ENCODE measurements at regions not wholly inside any gene's neighbourhood (a gene's known extent, or its start where the extent isn't known, plus 50 kb on each side); places are given as distances from the start of the nearest gene placed in this dataset.

DNA sequence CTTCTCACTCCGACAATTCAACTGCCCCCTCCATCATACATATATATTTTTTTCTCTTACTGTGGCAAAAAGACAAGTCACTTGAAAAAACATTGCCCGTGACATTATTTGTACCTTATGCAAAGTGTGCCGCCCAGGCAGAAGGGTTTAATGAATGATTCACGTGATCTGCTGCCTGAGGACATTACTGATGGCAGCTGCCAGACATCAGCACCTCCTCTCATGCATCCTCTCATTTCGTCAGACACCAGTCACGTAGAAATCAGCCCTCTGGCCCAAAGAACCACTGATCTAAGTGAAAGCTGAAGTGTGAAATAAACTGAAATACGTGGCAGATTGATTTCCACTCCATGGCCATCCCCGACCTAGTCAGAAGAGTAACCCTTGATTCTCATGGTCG lies 218.8 kb upstream of the PDE10A start:
- no peak for DNase-seq (ENCODE audit: low spot score)
- H2AFZ ChIP-seq (ENCODE audit: low read length), result no peak overlapping the region
- no peaks in the 10 kb centered on the region for H4K20me1 ChIP-seq (ENCODE audit: insufficient read depth, low read length)
- no peaks in the 10 kb centered on the region for H3K36me3 ChIP-seq (replicated peaks in 1 of 2; ENCODE audit: control insufficient read depth in 1 of 2, insufficient read depth in 2 of 2, low read length in 2 of 2)
- no peak overlapping the region for H3K4me2 ChIP-seq (ENCODE audit: low read depth, low read length)
- no TSS peak for BruUV-seq (replicated peaks)
- in situ Hi-C loops (cut with HindIII; ENCODE audit: extremely low pct_ligation_motif_present, low pct_unique_long_range_greater_than_20kb), result no loop called here
- no peak for FAIRE-seq
- no peak overlapping the region for H3K27ac ChIP-seq (ENCODE audit: extremely low read length, insufficient read depth, low read length)
- 3% methylated on average over 9 of the region's 9 CpGs for WGBS (ENCODE audit: low lambda C conversion rate)
- H3K4me1 ChIP-seq (ENCODE audit: insufficient read depth, low read length), result no peaks in the 10 kb centered on the region
- no peaks in the 10 kb centered on the region; a peak in 2 of 5 replicates for H3K27me3 ChIP-seq (ENCODE audit: control insufficient read depth in 1 of 2, insufficient read depth in 2 of 2, low read length in 2 of 2)
- intact Hi-C loops (cut with micrococcal nuclease; ENCODE audit: unreplicated experiment), result no loop called here
- no peak overlapping the region for H3K9ac ChIP-seq (ENCODE audit: insufficient read depth, low read depth, low read length)
- TF ChIP-seq ATF7-NPFF (CRISPR knock-in tag; IDR thresholded peaks at IDR 0.05; ENCODE audit: low read depth), result no peak
- TF ChIP-seq, protein P1, sequence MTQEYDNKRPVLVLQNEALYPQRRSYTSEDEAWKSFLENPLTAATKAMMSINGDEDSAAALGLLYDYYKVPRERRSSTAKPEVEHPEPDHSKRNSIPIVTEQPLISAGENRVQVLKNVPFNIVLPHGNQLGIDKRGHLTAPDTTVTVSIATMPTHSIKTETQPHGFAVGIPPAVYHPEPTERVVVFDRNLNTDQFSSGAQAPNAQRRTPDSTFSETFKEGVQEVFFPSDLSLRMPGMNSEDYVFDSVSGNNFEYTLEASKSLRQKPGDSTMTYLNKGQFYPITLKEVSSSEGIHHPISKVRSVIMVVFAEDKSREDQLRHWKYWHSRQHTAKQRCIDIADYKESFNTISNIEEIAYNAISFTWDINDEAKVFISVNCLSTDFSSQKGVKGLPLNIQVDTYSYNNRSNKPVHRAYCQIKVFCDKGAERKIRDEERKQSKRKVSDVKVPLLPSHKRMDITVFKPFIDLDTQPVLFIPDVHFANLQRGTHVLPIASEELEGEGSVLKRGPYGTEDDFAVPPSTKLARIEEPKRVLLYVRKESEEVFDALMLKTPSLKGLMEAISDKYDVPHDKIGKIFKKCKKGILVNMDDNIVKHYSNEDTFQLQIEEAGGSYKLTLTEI (CRISPR knock-in tag; conservative IDR thresholded peaks at IDR 0.05), result no peak
- ChIA-PET POLR2A (no interaction called here), CTCF (ENCODE audit: low intra/inter-chr PET ratio, low total read pairs) (interaction anchor here (2.1 kb wide), 1 partner anchor 224 kb away, joined by 5 read pairs; no protein-coding TSS in a partner anchor)
- no peak for ATAC-seq
- H3K79me2 ChIP-seq (ENCODE audit: insufficient read depth, low read length), result no peaks in the 10 kb centered on the region
- no peaks in the 10 kb centered on the region for H3K9me3 ChIP-seq (ENCODE audit: low read length)
- no peak overlapping the region for H3K4me3 ChIP-seq (replicated peaks in 1 of 3; ENCODE audit: insufficient read depth in 1 of 3, low read depth in 2 of 3, low read length in 3 of 3)

DNA sequence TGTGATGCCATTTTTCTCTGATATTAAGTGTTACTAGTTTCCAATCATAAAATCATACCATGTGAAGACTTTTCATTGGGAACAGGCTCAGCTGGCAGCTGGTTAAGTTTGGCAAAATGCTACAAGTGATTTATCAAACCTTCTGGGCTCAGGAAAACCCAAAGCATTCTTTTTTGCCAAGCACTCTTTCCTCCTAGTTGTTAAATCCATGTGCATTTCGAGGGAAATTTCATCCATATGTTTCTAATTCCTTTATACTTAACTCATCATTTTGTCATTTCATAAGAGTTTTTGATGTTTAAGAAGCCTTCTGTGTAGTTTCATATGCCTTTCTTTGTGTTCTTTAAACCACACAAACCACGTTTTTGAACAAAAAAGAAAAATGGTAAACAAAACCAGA lies 217.6 kb upstream of the PDE10A start:
- no peak overlapping the region for H3K27ac ChIP-seq (ENCODE audit: extremely low read length, insufficient read depth, low read length)
- H3K4me3 ChIP-seq (replicated peaks in 1 of 3; ENCODE audit: insufficient read depth in 1 of 3, low read depth in 2 of 3, low read length in 3 of 3), result no peak overlapping the region
- no peak for TF ChIP-seq NCOA1 (CRISPR knock-in tag; IDR thresholded peaks at IDR 0.05)
- in situ Hi-C loops (cut with HindIII; ENCODE audit: extremely low pct_ligation_motif_present, low pct_unique_long_range_greater_than_20kb), result no loop called here
- H3K79me2 ChIP-seq (ENCODE audit: insufficient read depth, low read length), result no peaks in the 10 kb centered on the region
- no peak overlapping the region for H3K9ac ChIP-seq (ENCODE audit: insufficient read depth, low read depth, low read length)
- no peak for DNase-seq (ENCODE audit: low spot score)
- BruUV-seq (replicated peaks), result no TSS peak
- H3K27me3 ChIP-seq (ENCODE audit: control insufficient read depth in 1 of 2, insufficient read depth in 2 of 2, low read length in 2 of 2), result no peaks in the 10 kb centered on the region; a peak in 2 of 5 replicates
- no peaks in the 10 kb centered on the region for H4K20me1 ChIP-seq (ENCODE audit: insufficient read depth, low read length)
- FAIRE-seq, result no peak
- no peak overlapping the region for H3K4me2 ChIP-seq (ENCODE audit: low read depth, low read length)
- H3K36me3 ChIP-seq (replicated peaks in 1 of 2; ENCODE audit: control insufficient read depth in 1 of 2, insufficient read depth in 2 of 2, low read length in 2 of 2), result no peaks in the 10 kb centered on the region
- intact Hi-C loops (cut with micrococcal nuclease; ENCODE audit: unreplicated experiment), result no loop called here
- POLR2A ChIA-PET, result no interaction called here
- CTCF ChIA-PET (ENCODE audit: low intra/inter-chr PET ratio, low total read pairs), result no interaction called here
- H3K4me1 ChIP-seq (ENCODE audit: insufficient read depth, low read length), result no peaks in the 10 kb centered on the region
- ATAC-seq, result no peak
- WGBS (ENCODE audit: low lambda C conversion rate), result 0% methylated on average over 2 of the region's 2 CpGs
- no peak overlapping the region for H2AFZ ChIP-seq (ENCODE audit: low read length)
- H3K9me3 ChIP-seq (ENCODE audit: low read length), result no peaks in the 10 kb centered on the region
